DND-41 (cell line): ENCODE measurements at regions not wholly inside any gene's neighbourhood (a gene's known extent, or its start where the extent isn't known, plus 50 kb on each side); places are given as distances from the start of the nearest gene placed in this dataset.

ENCODE experiments used
- CTCF ChIP-seq: IDR thresholded peaks from 2 replicates; pipeline ENCODE4 v1.5.1; 2012; ENCODE audit warnings: borderline replicate concordance, low read length, moderate library complexity, mild to moderate bottlenecking; ENCODE audit not compliant: poor library complexity, severe bottlenecking; ENCODE audit errors: extremely low read depth
- EZH2 ChIP-seq: IDR thresholded peaks from 3 replicates; pipeline ENCODE4 v1.6.1; 2012; ENCODE audit warnings: borderline replicate concordance, low read depth, mild to moderate bottlenecking, moderate library complexity, low read length, inconsistent platforms; ENCODE audit not compliant: severe bottlenecking

GRCh38 chr3:34646911-34647460 lies 848.6 kb downstream of the PDCD6IP start:
- TF ChIP-seq EZH2 (no peak), CTCF (no peak)
